EL (cell line): ENCODE measurements at regions not wholly inside any gene's neighbourhood (a gene's known extent, or its start where the extent isn't known, plus 50 kb on each side); places are given as distances from the start of the nearest gene placed in this dataset.

Source experiments
- DNase-seq: peaks from one replicate; pipeline ENCODE4 v3.0.0-alpha.2; 2016

- DNase-seq: no peak
Observed at GRCh38 chr17:73994946-73995345, 208.5 kb upstream of the RPL38 start.

- DNase-seq: no peak
Observed at GRCh38 chr17:73997059-73997458, 206.4 kb upstream of the RPL38 start.

DNA sequence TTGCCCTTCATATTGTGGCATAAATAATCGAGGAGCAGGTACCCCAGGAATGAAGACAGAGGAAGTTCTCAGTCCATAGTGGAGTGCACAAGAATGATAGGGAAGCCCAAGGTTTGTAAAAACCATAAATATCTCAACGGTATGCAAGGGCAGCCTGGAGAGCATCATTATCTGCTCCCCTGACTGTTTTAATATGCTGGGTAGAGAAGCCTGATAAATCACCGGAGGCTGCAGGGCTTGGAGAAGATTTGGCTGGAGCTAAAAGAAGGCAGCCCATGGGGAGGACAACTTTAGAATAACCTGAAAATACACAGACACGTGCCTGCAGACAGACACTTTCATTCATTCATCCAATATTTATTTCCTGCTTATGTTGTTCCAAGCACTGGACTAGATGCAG lies 205.2 kb upstream of the RPL38 start:
- DNase-seq: no peak

GRCh38 chr17:73998653-73999645 lies 204.5 kb upstream of the RPL38 start:
- no peak for DNase-seq

DNA sequence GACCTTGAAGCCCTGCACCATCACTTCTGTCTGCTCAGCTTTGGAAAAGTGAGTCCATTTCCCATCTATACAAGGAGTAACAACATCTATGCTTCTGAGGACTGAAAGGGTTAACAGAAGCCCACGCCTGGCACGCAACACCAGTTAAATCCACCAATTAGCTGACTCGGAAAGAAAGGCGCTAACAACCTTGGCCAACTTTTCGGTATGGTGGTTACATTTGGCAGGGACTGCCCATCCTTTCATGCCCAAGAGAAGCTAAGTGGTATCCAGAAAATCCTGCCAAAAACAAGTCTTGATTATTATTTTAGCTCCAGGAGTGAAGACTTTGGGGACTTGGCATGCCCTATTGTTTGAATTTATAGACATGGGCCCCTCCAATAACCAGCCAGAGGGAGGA lies 202.3 kb upstream of the RPL38 start:
- DNase-seq: no peak

DNA sequence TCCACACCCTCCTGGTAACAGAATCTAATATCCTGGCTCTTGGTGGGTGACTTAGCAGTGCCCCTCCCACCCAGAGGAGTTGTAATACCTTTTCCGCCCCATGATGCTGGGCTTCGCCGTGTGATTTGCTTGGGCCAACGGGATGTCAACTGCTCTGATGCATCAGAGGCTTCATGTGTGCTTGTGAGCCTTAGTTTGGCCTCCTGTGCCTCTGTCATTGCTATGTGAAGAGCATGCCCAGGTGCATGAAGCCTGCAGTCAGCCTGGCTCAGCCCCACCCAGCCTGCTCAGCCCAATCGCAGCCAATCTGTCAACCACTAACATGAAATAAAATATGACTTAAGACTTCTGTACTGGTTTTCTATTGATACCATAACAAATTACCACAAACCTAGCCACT lies 201.2 kb upstream of the RPL38 start:
- DNase-seq: no peak

- DNase-seq: no peak
Observed at GRCh38 chr17:74004056-74004455, 199.4 kb upstream of the RPL38 start.

DNA sequence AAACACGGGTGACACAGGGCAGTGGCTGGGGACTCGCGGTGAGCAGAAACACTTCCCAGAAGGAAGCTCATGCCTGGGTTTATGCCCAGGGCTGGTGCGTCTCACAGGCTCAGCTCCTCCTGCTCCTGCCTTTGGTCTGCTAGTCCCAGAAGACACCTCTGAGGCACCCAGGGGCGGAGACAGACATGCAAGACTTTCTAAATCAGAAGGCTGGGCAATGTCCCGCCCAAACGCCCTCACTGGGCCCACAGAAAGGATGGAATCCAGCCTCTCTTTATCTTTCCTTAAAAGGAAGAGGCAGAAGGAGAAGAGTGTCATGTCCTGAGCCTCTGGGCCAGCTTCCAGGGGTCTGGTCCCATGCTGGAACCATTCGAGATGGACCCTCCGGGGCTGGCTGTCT lies 197.7 kb upstream of the RPL38 start:
- DNase-seq: no peak

DNA sequence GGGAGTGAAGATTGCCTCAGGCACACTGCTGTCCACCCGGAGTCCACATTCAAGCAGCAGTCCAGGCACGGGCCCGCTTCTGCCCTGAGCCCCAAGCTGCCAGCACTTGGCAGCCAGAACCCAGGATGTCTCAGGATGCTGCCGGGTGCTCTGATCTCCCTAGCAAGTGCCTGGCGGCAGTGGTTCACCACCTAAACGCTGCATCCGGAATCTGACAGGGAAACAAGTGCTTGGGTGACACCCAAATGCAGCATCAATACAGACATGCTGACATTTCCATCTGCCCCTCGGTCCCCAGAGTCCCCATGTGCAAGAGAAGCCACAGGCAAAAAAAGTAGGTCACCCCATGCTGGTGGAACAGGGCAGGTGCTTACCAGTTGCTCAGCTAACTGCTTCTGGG lies 197.1 kb upstream of the RPL38 start:
- DNase-seq: no peak

DNA sequence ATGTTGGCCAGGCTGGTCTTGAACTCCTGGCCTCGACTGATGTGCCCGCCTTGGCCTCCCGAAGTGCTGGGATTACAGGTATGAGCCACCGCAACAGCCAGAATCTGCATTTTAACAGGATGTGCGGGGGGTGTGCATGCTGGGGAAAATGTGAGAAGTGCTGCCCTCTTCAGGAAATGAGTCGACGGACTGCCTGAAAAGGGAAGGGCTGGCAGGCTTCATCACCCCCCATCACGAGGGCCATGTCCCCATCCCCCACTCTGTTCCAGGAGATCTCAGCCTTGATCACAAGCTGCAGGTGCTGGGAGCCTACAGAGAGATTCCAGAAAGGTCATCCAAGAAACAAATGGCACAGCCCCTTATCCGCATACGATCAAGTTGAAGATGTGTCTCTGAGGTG lies 195.3 kb upstream of the RPL38 start:
- DNase-seq: no peak

DNA sequence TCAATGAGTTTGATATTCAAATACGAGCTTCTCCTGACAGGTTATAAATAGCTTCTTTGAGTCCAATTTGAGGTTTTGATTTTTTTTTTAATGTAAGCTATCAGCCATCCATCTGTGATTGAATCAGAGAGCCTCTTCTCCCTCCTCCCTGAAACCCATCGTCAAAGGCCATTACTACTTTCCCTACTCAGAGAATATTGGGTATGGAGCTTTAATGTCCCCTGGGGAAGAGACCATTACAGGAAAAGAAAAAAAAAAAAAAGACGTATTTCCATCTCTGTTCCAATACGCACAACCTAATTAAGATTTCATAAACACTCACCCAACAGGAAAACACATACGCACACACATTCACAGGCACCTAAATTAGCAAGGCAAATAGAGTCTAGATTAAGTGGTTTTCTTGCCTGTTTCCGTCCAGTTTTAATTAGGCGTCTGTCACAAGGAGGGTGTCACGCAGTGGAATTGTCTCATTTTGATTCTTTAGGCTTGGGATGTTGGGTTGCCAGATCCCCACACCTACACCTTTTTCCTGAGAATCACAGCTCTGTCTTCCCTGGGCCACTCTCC lies 194.3 kb upstream of the RPL38 start:
- no peak for DNase-seq

- DNase-seq: no peak
Observed at GRCh38 chr17:74010903-74011302, 192.6 kb upstream of the RPL38 start.

GRCh38 chr17:74011966-74012365 lies 191.5 kb upstream of the RPL38 start:
- no peak for DNase-seq

DNA sequence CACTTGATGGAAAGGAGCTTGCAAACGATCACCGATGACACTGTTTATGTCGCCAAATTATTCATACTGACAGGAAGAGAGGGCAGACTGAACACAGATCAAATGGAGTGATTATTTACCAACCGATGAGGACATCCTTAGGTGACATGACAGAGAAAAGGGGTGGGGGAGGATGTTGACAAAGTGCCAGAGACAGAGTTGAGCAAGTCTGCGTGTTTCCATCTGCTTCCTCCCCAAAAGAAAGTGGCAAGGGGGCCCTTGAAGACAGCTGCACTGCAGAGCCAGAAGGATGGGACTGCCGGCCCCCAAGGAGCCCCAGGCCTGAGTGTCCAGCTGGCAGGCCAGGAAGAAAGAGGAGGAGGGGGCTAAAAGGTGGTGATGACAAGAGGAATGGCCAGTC lies 191.0 kb upstream of the RPL38 start:
- DNase-seq: no peak

- DNase-seq: no peak
Observed at GRCh38 chr17:74015316-74015715, 188.2 kb upstream of the RPL38 start.

DNA sequence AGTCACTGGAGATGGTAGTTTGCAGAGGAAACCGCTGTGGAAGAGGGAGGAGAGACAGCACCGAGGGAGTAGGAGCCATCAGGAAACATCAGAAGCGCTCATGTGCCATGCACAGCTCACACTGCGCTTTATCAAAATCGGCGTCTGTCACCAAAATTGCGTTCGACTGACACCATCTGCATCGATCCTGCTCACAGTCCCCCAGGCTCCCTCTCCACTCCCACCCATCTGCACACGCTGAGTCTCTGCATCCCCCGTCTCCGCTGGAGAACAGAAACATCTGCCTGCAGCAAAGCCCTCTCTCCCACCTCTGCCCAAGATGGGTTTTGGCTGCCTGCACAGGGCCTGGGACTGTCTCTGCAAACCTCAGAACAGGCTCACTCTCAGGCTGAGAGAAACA lies 187.5 kb upstream of the RPL38 start:
- no peak for DNase-seq

DNA sequence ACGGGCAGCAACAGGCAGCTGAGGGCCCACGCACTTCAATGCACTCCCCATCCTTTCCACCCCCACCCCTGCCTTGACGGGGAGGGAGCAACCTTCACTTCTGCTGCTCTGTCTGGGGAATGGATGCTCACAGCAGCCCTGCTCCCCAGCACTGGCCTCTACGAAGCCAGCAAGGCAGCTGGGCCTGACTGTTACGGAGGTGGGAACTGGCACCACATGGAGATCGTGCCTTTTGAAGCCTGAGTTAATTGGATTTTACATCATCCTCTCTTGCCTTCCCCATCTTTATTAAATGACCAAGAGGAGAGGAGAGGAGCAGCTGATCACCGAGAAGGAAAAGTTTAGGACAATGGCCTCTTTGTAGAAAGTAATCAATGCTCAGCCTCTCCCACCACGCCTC lies 187.0 kb upstream of the RPL38 start:
- no peak for DNase-seq

DNA sequence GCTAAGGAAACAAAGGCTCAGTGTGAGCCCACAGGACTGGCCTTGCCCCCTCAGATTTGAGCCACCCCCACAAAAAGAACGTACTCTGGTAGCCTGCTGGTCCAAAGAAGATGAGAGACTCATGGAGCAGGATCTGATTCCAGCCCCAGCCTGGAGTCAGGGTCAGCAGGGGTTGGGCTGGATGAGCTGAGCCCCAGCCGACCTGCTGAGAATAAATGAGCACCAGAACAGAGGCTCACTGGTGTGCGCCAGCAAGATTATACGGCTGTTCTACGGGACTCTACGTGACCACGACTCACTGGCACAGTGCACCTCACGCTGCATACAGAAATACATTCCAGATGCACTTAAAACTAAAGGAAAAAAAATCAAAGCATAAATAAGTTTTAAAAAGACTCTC lies 186.0 kb upstream of the RPL38 start:
- no peak for DNase-seq

GRCh38 chr17:74018115-74018514 lies 185.4 kb upstream of the RPL38 start:
- DNase-seq: no peak

DNA sequence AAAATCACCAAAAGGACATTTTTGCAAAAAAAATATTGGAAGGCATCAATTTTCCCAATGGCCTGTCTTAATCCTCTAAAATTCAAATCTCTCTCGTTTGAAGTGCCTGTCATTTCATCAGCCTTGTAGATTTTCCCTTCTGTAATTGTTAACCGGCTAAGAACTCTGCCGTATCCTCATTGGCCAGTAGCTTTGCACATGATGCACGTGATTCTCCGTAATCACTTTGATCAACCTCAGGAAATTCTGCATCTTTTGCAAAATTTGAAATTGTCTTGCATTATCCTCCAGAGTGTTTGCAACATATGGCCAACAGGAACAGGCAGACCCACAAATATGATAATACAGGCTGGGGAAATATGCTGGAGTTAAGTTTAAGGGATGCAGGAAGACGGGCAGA lies 184.2 kb upstream of the RPL38 start:
- no peak for DNase-seq

DNA sequence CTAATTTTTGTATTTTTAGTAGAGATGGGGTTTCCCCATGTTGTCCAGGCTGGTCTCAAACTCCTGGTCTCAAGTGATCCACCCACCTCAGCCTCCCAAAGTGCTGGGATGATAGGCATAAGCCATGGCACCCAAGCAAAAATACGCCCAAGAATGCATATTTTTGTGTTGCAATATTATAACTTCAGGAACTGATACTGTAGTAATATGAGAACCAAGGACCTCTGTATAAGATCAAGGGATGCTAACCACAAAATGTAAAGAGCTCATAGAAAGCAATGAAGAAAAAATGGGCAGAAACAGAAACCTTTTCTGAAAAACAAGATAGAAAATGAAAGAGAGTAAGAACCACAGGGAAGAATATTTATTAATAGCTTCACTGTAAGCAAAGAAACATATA lies 183.6 kb upstream of the RPL38 start:
- DNase-seq: no peak

- no peak for DNase-seq
Observed at GRCh38 chr17:74020522-74020921, 183.0 kb upstream of the RPL38 start.

DNA sequence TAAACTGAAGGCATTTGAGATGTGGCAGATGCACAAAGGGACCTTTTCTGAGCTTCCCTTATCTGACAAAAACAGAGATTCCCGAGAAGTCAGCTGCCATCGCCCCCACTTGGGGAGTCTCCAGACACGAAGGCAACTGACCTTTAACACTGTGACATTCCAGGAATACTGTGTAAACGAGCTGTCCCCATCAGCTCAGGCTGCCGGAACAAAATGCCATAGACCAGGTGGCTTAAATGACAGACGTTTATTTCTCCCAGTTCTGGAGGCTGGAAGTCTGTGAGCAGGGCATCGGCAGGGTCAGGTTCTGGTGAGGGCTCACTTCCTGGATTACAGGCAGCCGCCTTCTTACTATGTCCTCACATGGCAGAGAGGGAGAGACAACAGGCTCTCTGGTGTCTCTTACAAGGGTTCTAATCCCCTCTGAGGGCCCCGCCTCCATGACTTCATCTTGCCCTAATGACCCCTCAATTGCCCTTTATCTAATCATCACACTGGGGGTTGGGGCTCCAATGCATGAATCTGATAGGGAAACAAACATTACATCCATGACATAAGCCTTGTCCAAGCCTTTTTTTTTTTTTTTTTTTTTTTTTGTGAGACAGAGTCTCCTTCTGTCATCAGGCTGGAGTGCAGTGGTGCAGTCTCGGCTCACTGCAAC lies 178.5 kb upstream of the RPL38 start:
- DNase-seq: no peak

GRCh38 chr17:74027444-74027843 lies 176.0 kb upstream of the RPL38 start:
- no peak for DNase-seq
